HepG2 (cell line): ENCODE measurements at regions not wholly inside any gene's neighbourhood (a gene's known extent, or its start where the extent isn't known, plus 50 kb on each side); places are given as distances from the start of the nearest gene placed in this dataset.

ENCODE experiments used
- ATAC-seq: fragments of 200-7000 bp; cut with Tn5 transposase; 3 replicates; pipeline ENCODE4 v1.9.1; 2020; ENCODE audit warnings: mild to moderate bottlenecking, moderate library complexity
- BruUV-seq: library from RNA; stranded (reverse); fragments of 400-500 nt; replicated peaks from 2 replicates; lab custom pipeline; 2021; lab: Mats Ljungman, UMichigan
- CTCF ChIA-PET: fragments of 300-600 bp; formaldehyde crosslinking; extraction: SDS; loops from one replicate; lab custom pipeline; 2021; ENCODE audit warnings: low total read pairs, inconsistent platforms, low intra/inter-chr PET ratio; lab: Yijun Ruan, JAX
- POLR2A ChIA-PET: fragments of 350-600 bp; sonication (Branson Sonifier 250); formaldehyde crosslinking; loops from one replicate; lab custom pipeline; 2020; ENCODE audit warnings: antibody characterized with exemption, inconsistent platforms; lab: Yijun Ruan, JAX
- DNase-seq: peaks from one replicate; pipeline ENCODE4 v3.0.0-alpha.2; 2015; ENCODE audit warnings: low spot score
- FAIRE-seq: peaks from 3 replicates; lab custom pipeline; 2011; peaks lifted over from hg19 to GRCh38; lab: Jason Lieb, UNC
- H2AFZ ChIP-seq: one replicate; pipeline ENCODE4 v1.6.1; 2011; ENCODE audit warnings: low read length, inconsistent platforms
- H3K27ac ChIP-seq: fragments of 300-600 bp; 3 replicates; pipeline ENCODE4 v1.8.0; 2011; ENCODE audit warnings: mixed run types, mild to moderate bottlenecking, mixed read lengths, low read length, inconsistent platforms; ENCODE audit not compliant: insufficient read depth; ENCODE audit errors: extremely low read length
- H3K27me3 ChIP-seq, 2 experiments: fragments of 200-600 bp in 1 of 2; 2 replicates in 1 of 2; 3 replicates in 1 of 2; pipeline versions ENCODE4 v1.6.0 to v1.8.0; 2011; ENCODE audit warnings: low read length in 2 of 2, mild to moderate bottlenecking in 2 of 2, moderate library complexity in 2 of 2, inconsistent platforms in 1 of 2; ENCODE audit not compliant: insufficient read depth in 2 of 2, control insufficient read depth in 1 of 2
- H3K36me3 ChIP-seq, 2 experiments: fragments of 200-600 bp in 1 of 2; replicated peaks in 1 of 2; 2 replicates in 1 of 2; 3 replicates in 1 of 2; pipeline versions ENCODE4 v1.5.1 to v1.8.0; 2011; ENCODE audit warnings: low read length in 2 of 2, inconsistent platforms in 1 of 2; ENCODE audit not compliant: insufficient read depth in 2 of 2, control insufficient read depth in 1 of 2
- H3K4me1 ChIP-seq: 2 replicates; pipeline ENCODE4 v1.5.1; 2012; ENCODE audit warnings: low read length, inconsistent platforms; ENCODE audit not compliant: insufficient read depth
- H3K4me2 ChIP-seq: 2 replicates; pipeline ENCODE4 v1.6.0; 2011; ENCODE audit warnings: low read depth, low read length, inconsistent platforms
- H3K4me3 ChIP-seq, 3 experiments: fragments of 200-600 bp in 1 of 3; sonication (generic), shearing (Covaris generic) in 1 of 3; replicated peaks in 1 of 3; 2 replicates each; pipeline ENCODE4 v1.5.1; 2011 to 2016; ENCODE audit warnings: low read length in 3 of 3, inconsistent platforms in 2 of 3, low read depth in 2 of 3, mild to moderate bottlenecking in 2 of 3, control low read depth in 1 of 3, mixed read lengths in 1 of 3; ENCODE audit not compliant: insufficient read depth in 1 of 3
- H3K79me2 ChIP-seq: one replicate; pipeline ENCODE4 v1.6.1; 2011; ENCODE audit warnings: low read length, inconsistent platforms; ENCODE audit not compliant: insufficient read depth
- H3K9ac ChIP-seq: 2 replicates; pipeline ENCODE4 v1.6.0; 2011; ENCODE audit warnings: mild to moderate bottlenecking, low read depth, low read length, inconsistent platforms; ENCODE audit not compliant: insufficient read depth
- H3K9me3 ChIP-seq: 2 replicates; pipeline ENCODE4 v1.5.1; 2012; ENCODE audit warnings: mild to moderate bottlenecking, low read length
- H4K20me1 ChIP-seq: 2 replicates; pipeline ENCODE4 v1.6.0; 2011; ENCODE audit warnings: inconsistent platforms, mild to moderate bottlenecking, low read length, moderate library complexity; ENCODE audit not compliant: insufficient read depth
- CBX5 ChIP-seq: sonication (generic); formaldehyde crosslinking; IDR thresholded peaks from 2 replicates; pipeline ENCODE4 v1.4.0; 2020; ENCODE audit warnings: missing genetic modification reagents, borderline replicate concordance
- CREBL2 ChIP-seq: sonication (generic); formaldehyde crosslinking; IDR thresholded peaks from 2 replicates; pipeline ENCODE4 v1.8.1; 2023; ENCODE audit warnings: missing genetic modification reagents, mild to moderate bottlenecking, borderline replicate concordance
- HNRNPH1 ChIP-seq: fragments of 200-400 bp; formaldehyde crosslinking; optimal IDR thresholded peaks from 2 replicates; pipeline ENCODE3; 2017; ENCODE audit warnings: mild to moderate bottlenecking, low read depth, low read length
- KDM6A ChIP-seq: IDR thresholded peaks from 2 replicates; pipeline ENCODE4 v1.6.1; 2016; ENCODE audit warnings: low read depth
- NR0B2 ChIP-seq: sonication (generic); formaldehyde crosslinking; IDR thresholded peaks from 2 replicates; pipeline ENCODE4 v1.4.0; 2020; ENCODE audit warnings: mild to moderate bottlenecking, missing genetic modification reagents
- NR2C2 ChIP-seq: sonication (generic); formaldehyde crosslinking; IDR thresholded peaks from 2 replicates; pipeline ENCODE4 v1.4.0; 2020; ENCODE audit warnings: missing genetic modification reagents, mild to moderate bottlenecking, moderate library complexity, borderline replicate concordance
- PITX1 ChIP-seq: sonication (generic); formaldehyde crosslinking; IDR thresholded peaks from 2 replicates; pipeline ENCODE4 v1.5.1; 2020; ENCODE audit warnings: mild to moderate bottlenecking, missing genetic modification reagents
- ZNF136 ChIP-seq: sonication (generic); formaldehyde crosslinking; IDR thresholded peaks from 2 replicates; pipeline ENCODE4 v1.8.1; 2022; ENCODE audit warnings: low read depth, mild to moderate bottlenecking, moderate library complexity, missing genetic modification reagents
- ZNF468 ChIP-seq: sonication (generic); formaldehyde crosslinking; IDR thresholded peaks from 2 replicates; pipeline ENCODE4 v1.8.0; 2022; ENCODE audit warnings: mild to moderate bottlenecking, moderate library complexity, missing genetic modification reagents
- ZNF629 ChIP-seq: sonication (generic); formaldehyde crosslinking; conservative IDR thresholded peaks from 2 replicates; pipeline ENCODE4 v1.5.0; 2020; ENCODE audit warnings: missing genetic modification reagents
- in situ Hi-C: cut with HindIII; loops from 2 replicates; pipeline ENCODE4 v1.10.0; 2017; ENCODE audit warnings: low pct_unique_long_range_greater_than_20kb; ENCODE audit not compliant: extremely low pct_ligation_motif_present
- intact Hi-C: fragments of 100-400 bp; cut with micrococcal nuclease; formaldehyde crosslinking; loops from one replicate; pipeline ENCODE4 v1.10.0; 2022; ENCODE audit not compliant: unreplicated experiment
- TF ChIP-seq, protein P1 (sequence below): sonication (generic); formaldehyde crosslinking; IDR thresholded peaks from 2 replicates; pipeline ENCODE4 v1.5.0; 2020; ENCODE audit warnings: mild to moderate bottlenecking, missing genetic modification reagents

GRCh38 chr3:74520895-74521294 is 93.6 kb downstream of the CNTN3 start (continued):
- TF ChIP-seq, protein P1, sequence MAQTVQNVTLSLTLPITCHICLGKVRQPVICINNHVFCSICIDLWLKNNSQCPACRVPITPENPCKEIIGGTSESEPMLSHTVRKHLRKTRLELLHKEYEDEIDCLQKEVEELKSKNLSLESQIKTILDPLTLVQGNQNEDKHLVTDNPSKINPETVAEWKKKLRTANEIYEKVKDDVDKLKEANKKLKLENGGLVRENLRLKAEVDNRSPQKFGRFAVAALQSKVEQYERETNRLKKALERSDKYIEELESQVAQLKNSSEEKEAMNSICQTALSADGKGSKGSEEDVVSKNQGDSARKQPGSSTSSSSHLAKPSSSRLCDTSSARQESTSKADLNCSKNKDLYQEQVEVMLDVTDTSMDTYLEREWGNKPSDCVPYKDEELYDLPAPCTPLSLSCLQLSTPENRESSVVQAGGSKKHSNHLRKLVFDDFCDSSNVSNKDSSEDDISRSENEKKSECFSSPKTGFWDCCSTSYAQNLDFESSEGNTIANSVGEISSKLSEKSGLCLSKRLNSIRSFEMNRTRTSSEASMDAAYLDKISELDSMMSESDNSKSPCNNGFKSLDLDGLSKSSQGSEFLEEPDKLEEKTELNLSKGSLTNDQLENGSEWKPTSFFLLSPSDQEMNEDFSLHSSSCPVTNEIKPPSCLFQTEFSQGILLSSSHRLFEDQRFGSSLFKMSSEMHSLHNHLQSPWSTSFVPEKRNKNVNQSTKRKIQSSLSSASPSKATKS: no peak
- no peak for TF ChIP-seq KDM6A (CRISPR knock-in tag)
- TF ChIP-seq CREBL2: no peak
- no peak for TF ChIP-seq NR2C2 (CRISPR knock-in tag)
- TF ChIP-seq ZNF136 (CRISPR knock-in tag): no peak
- TF ChIP-seq PITX1 (CRISPR knock-in tag): no peak
- no peak for TF ChIP-seq HNRNPH1

DNA sequence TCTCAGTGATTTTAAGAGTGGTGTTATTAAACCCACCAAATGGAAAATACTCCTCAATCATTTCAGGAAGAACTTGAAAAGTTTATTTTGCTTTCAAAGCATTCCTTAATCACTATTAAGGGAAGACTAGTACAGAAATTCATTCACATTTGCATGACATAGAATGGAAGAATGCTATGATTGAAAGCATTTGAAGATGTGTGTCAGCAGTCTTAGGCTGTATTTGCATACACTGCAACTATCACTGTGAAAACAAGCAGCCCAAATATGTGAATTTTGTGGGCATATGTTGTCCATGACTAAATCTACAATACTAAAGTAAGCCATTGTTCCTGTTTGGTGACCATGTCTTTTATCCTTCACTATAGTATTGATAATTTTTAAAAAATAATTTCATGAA is 95.8 kb downstream of the CNTN3 start:
- Histone ChIP-seq H3K9me3 (no peaks in the 10 kb centered on the region; the same call in 1 of the 2 replicates), H2AFZ (no peak overlapping the region), H3K4me2 (no peak overlapping the region), H3K9ac (no peak overlapping the region), H3K36me3 (no peaks in the 10 kb centered on the region), H3K4me1 (no peaks in the 10 kb centered on the region), H3K79me2 (no peaks in the 10 kb centered on the region), H3K27ac (no peak overlapping the region), H3K4me3 (no peak overlapping the region), H4K20me1 (no peaks in the 10 kb centered on the region), H3K27me3 (no peaks in the 10 kb centered on the region)
- POLR2A ChIA-PET: no interaction called here
- no TSS peak for BruUV-seq
- in situ Hi-C loops (no loop called here), intact Hi-C loops (no loop called here)
- ATAC-seq: no peak
- FAIRE-seq: no peak
- CTCF ChIA-PET: no interaction called here
- TF ChIP-seq NR0B2 (CRISPR knock-in tag) (no peak), ZNF468 (no peak), CBX5 (no peak), ZNF629 (CRISPR knock-in tag) (no peak)
- DNase-seq: no peak
